ENCODE measurements at regions not wholly inside any gene's neighbourhood (a gene's known extent, or its start where the extent isn't known, plus 50 kb on each side); places are given as distances from the start of the nearest gene placed in this dataset.
A peak's percentile ranks its signal among the peaks of the same experiment; 100 is the strongest.
"Not testable (repeated sequence)": the region's sequence is repeated elsewhere in the genome, so short reads cannot be mapped to it uniquely, and the experiment has no call there.

GRCh38 chr15:62869116-62869515, 173.4 kb upstream of the TPM1 start:
- TF ChIP-seq EZH2 (IDR thresholded peaks at IDR 0.05; ENCODE audit: insufficient read depth, low read length) (no peak), CTCF (IDR thresholded peaks at IDR 0.05; ENCODE audit: insufficient read depth, low read depth, low read length) (no peak)
- no peaks in the 10 kb centered on the region for H4K20me1 ChIP-seq (ENCODE audit: insufficient read depth, low read length)
- no peak for FAIRE-seq
- H3K4me1 Mint-ChIP-seq (ENCODE audit: low read depth, unreplicated experiment), result peaks cover 11% of the 10 kb centered on the region
- H3K9me3 ChIP-seq (ENCODE audit: insufficient read depth, low read depth, low read length), result no peaks in the 10 kb centered on the region
- H3K27ac ChIP-seq (ENCODE audit: low read depth, low read length), result no peak overlapping the region
- no peak overlapping the region for H3K4me3 ChIP-seq (ENCODE audit: insufficient read depth, low read depth, low read length)
- no peaks in the 10 kb centered on the region for H3K79me2 ChIP-seq (ENCODE audit: insufficient read depth, low read length)
- no peak overlapping the region for H3K27ac Mint-ChIP-seq (ENCODE audit: unreplicated experiment)
- H3K36me3 ChIP-seq (ENCODE audit: insufficient read depth, low read length), result no peaks in the 10 kb centered on the region
- H3K4me2 ChIP-seq (ENCODE audit: low read length), result no peak overlapping the region
- H3K9me3 Mint-ChIP-seq (ENCODE audit: unreplicated experiment), result peaks cover 8% of the 10 kb centered on the region
- no peak for DNase-seq (ENCODE audit: low read depth)
- H2AFZ ChIP-seq (ENCODE audit: low read depth, low read length), result no peak overlapping the region
- no peaks in the 10 kb centered on the region for H3K27me3 Mint-ChIP-seq (ENCODE audit: low read depth, unreplicated experiment)
- no peak overlapping the region for H3K4me3 Mint-ChIP-seq (ENCODE audit: unreplicated experiment)
- H3K9ac ChIP-seq (ENCODE audit: low read length), result no peak overlapping the region
- H3K27me3 ChIP-seq (ENCODE audit: insufficient read depth, low read length), result no peaks in the 10 kb centered on the region
- peaks cover 6% of the 10 kb centered on the region for H3K4me1 ChIP-seq (ENCODE audit: insufficient read depth, low read length)
- H3K36me3 Mint-ChIP-seq (ENCODE audit: low read depth, unreplicated experiment), result peaks cover 2% of the 10 kb centered on the region

- H3K4me2 ChIP-seq (ENCODE audit: low read length), result no peak overlapping the region
- Mint-ChIP-seq H3K9me3 (ENCODE audit: unreplicated experiment) (peaks cover 8% of the 10 kb centered on the region), H3K27me3 (ENCODE audit: low read depth, unreplicated experiment) (no peaks in the 10 kb centered on the region), H3K4me3 (ENCODE audit: unreplicated experiment) (no peak overlapping the region), H3K36me3 (ENCODE audit: low read depth, unreplicated experiment) (no peaks in the 10 kb centered on the region), H3K27ac (ENCODE audit: unreplicated experiment) (peak overlapping the region; percentile 47), H3K4me1 (ENCODE audit: low read depth, unreplicated experiment) (peaks cover 13% of the 10 kb centered on the region)
- no peak for DNase-seq (ENCODE audit: low read depth)
- FAIRE-seq, result no peak
- no peak overlapping the region for H3K27ac ChIP-seq (ENCODE audit: low read depth, low read length)
- H3K9ac ChIP-seq (ENCODE audit: low read length), result no peak overlapping the region
- H3K27me3 ChIP-seq (ENCODE audit: insufficient read depth, low read length), result no peaks in the 10 kb centered on the region
- no peak overlapping the region for H3K4me3 ChIP-seq (ENCODE audit: insufficient read depth, low read depth, low read length)
- H3K36me3 ChIP-seq (ENCODE audit: insufficient read depth, low read length), result no peaks in the 10 kb centered on the region
- H3K79me2 ChIP-seq (ENCODE audit: insufficient read depth, low read length), result no peaks in the 10 kb centered on the region
- H3K4me1 ChIP-seq (ENCODE audit: insufficient read depth, low read length), result peaks cover 6% of the 10 kb centered on the region
- TF ChIP-seq EZH2 (IDR thresholded peaks at IDR 0.05; ENCODE audit: insufficient read depth, low read length) (no peak), CTCF (IDR thresholded peaks at IDR 0.05; ENCODE audit: insufficient read depth, low read depth, low read length) (no peak)
- no peaks in the 10 kb centered on the region for H4K20me1 ChIP-seq (ENCODE audit: insufficient read depth, low read length)
- H2AFZ ChIP-seq (ENCODE audit: low read depth, low read length), result no peak overlapping the region
- H3K9me3 ChIP-seq (ENCODE audit: insufficient read depth, low read depth, low read length), result no peaks in the 10 kb centered on the region
Measured at GRCh38 chr15:62870216-62870615, 172.3 kb upstream of the TPM1 start.

GRCh38 chr15:62870701-62871100, 171.8 kb upstream of the TPM1 start:
- not testable (repeated sequence) for H3K36me3 Mint-ChIP-seq (ENCODE audit: low read depth, unreplicated experiment); H3K36me3 ChIP-seq (ENCODE audit: insufficient read depth, low read length); H3K4me1 ChIP-seq (ENCODE audit: insufficient read depth, low read length); H3K27me3 ChIP-seq (ENCODE audit: insufficient read depth, low read length); H3K4me3 Mint-ChIP-seq (ENCODE audit: unreplicated experiment); H3K79me2 ChIP-seq (ENCODE audit: insufficient read depth, low read length); H3K9me3 Mint-ChIP-seq (ENCODE audit: unreplicated experiment); H3K4me2 ChIP-seq (ENCODE audit: low read length); H4K20me1 ChIP-seq (ENCODE audit: insufficient read depth, low read length); H3K4me3 ChIP-seq (ENCODE audit: insufficient read depth, low read depth, low read length); H3K27me3 Mint-ChIP-seq (ENCODE audit: low read depth, unreplicated experiment); DNase-seq (ENCODE audit: low read depth); H2AFZ ChIP-seq (ENCODE audit: low read depth, low read length); FAIRE-seq; H3K9me3 ChIP-seq (ENCODE audit: insufficient read depth, low read depth, low read length); H3K27ac ChIP-seq (ENCODE audit: low read depth, low read length); H3K9ac ChIP-seq (ENCODE audit: low read length); H3K27ac Mint-ChIP-seq (ENCODE audit: unreplicated experiment)
- peaks cover 13% of the 10 kb centered on the region for H3K4me1 Mint-ChIP-seq (ENCODE audit: low read depth, unreplicated experiment)
